ENCODE measurements at regions not wholly inside any gene's neighbourhood (a gene's known extent, or its start where the extent isn't known, plus 50 kb on each side); places are given as distances from the start of the nearest gene placed in this dataset.

GRCh38 chr2:234730066-234730640, 221.7 kb upstream of the SH3BP4 start:
- no peak for DNase-seq (ENCODE audit: low spot score)

GRCh38 chr2:234725528-234726264, 226.1 kb upstream of the SH3BP4 start:
- DNase-seq (ENCODE audit: low spot score), result no peak

DNA sequence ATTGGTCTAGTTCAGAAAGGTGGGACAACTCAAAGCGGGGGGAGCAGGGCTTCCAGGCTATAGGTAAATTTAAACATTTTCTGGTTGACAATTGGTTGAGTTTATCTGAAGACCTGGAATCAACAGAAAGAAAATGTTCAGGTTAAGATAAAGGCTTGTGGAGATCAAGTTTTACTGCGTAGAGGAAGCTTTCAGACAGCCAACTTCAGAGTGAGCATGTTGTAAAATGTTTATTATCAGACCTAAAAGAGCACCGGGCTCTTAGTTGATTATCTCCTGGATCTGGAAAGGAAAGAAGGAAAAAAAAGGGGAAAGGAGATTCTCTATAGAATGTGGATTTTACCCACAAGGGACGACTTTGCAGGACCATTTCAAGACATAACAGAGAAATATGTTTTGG, 227.0 kb upstream of the SH3BP4 start:
- no peak for DNase-seq (ENCODE audit: low spot score)

- no peak for DNase-seq (ENCODE audit: low spot score)
Observed at GRCh38 chr2:234723400-234723799, 226.5 kb upstream of the ARL4C start.

GRCh38 chr2:234722176-234722575, 225.3 kb upstream of the ARL4C start:
- DNase-seq (ENCODE audit: low spot score), result no peak

DNA sequence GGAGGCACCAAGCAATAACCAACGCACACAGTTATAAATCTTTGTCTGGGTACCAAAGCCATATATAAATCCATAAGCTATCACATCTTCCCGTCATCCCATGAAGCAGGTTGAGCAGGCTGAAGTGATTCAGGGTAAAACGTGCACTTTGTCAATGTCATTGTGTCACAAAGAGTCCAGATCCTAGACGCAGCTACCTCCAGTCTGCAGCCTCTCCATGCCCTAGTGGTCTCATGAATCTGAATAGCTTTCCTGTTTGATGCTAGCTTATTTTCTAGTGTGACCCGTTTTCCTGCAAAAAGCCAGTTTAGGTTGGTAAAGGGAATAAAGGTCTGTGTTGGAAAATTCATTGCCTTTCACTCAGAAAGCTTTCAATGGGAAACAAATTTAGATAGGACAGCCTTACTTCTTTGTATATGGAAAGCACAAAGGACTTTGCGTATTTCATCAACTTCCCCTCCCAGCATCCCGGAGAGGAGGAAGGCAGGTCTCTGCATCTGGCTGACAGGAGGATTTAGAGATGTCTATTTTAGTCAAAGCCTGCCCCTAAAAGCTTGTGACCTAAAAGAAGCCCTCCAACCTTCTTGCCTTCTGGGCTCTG, 222.3 kb upstream of the ARL4C start:
- DNase-seq (ENCODE audit: low spot score), result no peak

GRCh38 chr2:234716271-234716670, 219.4 kb upstream of the ARL4C start:
- no peak for DNase-seq (ENCODE audit: low spot score)

- no peak for DNase-seq (ENCODE audit: low spot score)
Observed at GRCh38 chr2:234715671-234716250, 218.9 kb upstream of the ARL4C start.

- no peak for DNase-seq (ENCODE audit: low spot score)
Observed at GRCh38 chr2:234714711-234715110, 217.8 kb upstream of the ARL4C start.

DNA sequence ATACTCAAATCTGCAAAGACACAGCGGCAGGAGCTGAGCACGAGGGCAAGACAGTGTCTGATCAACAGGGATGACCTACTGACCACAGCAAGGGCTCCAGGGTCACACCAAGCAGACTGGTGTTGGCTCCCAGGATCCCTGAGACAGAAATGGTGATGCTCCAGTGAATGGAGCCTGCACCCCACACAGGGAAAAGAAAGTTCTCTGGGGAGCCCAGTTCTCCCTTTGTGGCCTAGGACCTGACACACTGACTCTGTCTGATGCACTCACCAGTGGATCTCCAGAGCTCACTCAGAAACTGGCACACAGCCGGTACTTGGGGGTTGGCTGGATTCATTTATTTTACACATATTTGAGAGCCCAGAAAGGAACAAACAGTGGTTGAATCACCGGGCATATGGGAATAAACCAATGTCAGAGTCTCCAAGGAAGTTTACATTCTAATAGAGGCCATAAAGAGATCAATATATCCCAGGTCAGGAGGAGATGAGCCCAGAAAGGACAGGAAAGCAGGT, 215.6 kb upstream of the ARL4C start:
- no peak for DNase-seq (ENCODE audit: low spot score)

- DNase-seq (ENCODE audit: low spot score), result no peak
Observed at GRCh38 chr2:234711308-234711707, 214.4 kb upstream of the ARL4C start.

DNA sequence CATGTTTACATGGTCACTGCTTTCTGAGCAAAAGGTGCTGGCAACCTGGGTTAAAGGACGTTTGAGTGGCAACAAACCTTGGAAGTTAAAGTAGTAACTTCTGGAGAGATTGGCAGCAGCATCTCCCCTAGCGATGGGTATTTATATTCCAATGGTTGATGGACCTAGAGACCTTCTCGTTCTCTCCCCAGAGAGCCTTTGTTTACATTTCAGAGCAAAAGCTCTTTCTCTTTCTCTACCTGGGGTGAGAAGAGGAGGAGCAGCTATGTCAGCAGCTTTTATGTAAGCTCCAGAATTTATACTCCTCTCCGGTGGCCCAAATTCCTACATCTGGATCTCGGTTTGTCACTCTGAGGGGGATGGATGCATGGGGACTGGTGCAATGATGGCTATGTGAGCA, 213.7 kb upstream of the ARL4C start:
- no peak for DNase-seq (ENCODE audit: low spot score)

DNA sequence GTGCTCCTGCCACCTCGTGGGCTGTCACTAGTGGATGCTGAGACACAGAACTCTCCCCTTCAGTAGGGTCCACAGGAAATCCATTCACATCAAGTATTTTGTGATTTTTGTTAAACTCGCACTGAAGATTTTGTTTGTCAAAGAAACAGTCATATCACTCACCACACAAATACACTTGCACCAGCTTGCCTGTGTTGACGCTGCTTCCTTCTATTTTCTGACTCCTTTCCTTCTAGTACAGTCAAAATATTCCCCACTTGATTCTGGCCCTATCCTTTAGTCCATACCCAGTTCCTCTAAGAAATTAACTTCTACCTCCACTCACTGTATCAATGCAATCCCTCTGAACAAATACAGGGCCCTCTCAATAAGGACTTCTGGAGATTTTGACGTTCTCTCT, 213.2 kb upstream of the ARL4C start:
- DNase-seq (ENCODE audit: low spot score), result no peak

DNA sequence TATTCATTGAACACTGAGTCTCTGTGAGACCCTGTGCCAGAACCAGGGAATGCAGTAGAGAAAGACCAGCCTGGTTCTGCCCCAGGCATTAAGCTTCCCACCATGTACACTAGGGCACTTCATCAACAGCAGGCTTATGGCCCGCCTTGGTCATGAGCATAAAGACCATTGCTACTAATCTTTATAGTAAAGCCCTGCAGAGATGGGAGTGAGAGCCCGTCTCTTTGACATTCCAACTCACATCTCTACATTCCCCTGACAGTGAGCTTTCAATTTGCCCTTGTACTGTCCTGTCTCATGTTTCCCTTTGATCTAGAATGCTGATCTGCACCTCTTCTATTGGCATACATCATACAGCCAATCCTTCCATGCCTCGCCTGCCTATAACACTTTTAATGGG, 211.8 kb upstream of the ARL4C start:
- DNase-seq (ENCODE audit: low spot score), result no peak

DNA sequence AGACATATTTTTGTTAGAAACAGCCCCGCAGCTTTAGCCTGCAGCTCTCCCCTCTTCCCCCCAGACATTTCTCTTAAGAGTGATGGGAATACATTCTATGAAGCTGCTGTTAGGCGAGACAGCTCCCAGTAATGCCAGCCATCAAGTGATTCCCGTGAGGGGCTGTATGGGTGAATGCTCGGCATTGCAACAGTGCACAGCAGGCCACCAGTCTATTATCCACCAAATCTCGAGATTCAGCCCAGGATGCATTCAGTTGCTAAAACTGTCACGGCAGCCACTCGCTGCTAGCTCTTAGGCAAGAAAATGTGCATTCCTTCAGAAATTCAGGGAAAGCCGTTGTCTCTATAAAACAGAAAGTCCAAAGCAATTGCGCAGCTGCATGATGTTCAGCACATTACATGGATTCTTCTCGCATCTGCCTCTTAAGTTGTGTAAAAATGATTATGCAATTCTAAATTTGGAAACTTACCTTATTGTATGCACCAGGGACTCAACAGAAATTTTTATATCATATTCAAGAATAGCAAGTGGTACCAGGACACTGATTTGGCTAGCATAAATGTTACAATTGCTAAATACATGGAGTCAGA, 211.3 kb upstream of the ARL4C start:
- DNase-seq (ENCODE audit: low spot score), result no peak

DNA sequence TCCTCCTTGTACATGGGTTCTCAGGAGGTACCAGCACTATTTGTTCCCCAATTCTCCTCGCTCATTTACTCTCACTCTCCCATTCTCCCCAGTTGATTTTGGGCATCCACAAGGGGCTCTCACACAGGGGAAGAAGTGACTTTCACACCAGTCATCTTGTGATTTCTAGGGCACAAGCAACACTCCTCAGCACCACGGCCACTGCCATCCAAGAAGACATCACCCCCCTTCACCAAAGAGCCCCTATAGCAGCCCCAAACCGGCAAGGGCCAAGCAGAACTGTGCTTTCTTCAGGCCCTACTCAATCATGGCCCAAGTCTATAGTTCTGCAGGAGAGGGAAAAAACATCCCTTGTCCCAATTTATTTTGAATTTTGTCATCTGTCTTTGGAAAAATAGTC, 209.2 kb upstream of the ARL4C start:
- no peak for DNase-seq (ENCODE audit: low spot score)

GRCh38 chr2:234705108-234705507, 208.2 kb upstream of the ARL4C start:
- DNase-seq (ENCODE audit: low spot score), result no peak

DNA sequence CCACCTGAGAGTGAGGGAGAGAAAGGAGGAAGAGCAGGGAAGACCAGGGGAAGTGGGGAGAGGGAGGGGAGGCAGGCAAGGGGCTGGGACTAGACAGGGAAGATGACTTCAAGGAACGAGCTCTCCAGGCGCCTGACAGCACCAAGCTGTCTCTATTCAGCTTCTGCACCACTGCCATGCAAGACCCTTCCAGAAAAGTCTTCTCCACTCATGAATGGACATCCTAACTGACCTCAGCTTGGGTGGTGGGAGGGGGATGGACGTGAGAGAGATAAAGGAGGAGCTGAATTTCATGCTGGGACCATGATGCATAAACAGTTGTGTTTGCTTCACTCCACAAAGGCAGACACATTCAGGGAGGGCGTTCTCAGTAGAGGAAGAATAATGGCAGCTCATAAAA, 206.4 kb upstream of the ARL4C start:
- no peak for DNase-seq (ENCODE audit: low spot score)

GRCh38 chr2:234702731-234703225, 205.9 kb upstream of the ARL4C start:
- no peak for DNase-seq (ENCODE audit: low spot score)

DNA sequence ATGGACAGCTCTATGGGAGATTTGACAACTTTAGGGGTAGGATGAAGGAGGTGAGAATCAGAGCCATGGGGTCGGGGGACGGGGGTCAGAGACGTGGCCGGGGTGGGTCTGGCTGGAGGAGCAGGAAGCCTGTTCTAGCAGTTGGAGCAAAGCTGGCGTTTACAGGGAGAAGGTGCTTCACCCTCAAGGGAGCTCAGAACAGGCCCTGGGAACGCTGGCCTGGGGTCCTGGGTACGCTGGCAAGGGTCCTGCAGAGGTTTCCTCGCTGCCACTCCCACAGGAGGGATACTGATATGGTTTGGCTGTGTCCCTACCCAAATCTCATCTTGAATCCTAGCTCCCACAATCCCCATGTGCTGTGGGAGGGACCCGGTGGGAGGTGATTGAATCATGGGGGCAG, 205.0 kb upstream of the ARL4C start:
- no peak for DNase-seq (ENCODE audit: low spot score)

DNA sequence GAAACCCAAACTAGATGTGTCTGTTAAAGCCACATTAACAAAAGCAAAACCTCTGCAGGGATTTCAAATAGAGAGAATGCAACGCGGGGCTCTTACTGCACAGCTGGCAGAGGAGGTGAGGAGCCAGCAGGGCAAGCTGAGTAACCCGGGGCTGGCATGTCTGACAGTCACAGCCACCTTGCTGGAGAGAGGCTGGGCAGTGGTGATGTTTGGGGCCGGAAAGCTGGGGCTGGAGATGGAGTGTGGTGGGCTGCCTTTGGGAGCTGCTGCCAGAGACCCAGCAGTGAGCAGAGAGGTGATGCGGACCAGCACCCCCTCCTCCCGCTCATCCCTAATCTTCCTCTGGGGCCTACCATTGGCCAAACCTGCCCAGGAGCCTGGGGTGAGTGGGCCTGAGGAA, 204.5 kb upstream of the ARL4C start:
- no peak for DNase-seq (ENCODE audit: low spot score)

- no peak for DNase-seq (ENCODE audit: low spot score)
Observed at GRCh38 chr2:234699456-234699855, 202.6 kb upstream of the ARL4C start.

Measured in mesenteric fat pad (tissue), 1 donor.